ENCODE measurements at regions not wholly inside any gene's neighbourhood (a gene's known extent, or its start where the extent isn't known, plus 50 kb on each side); places are given as distances from the start of the nearest gene placed in this dataset.

- DNase-seq (ENCODE audit: extremely low read depth, low read depth) = no peak
These were observed 337.0 kb downstream of the PLK2 start for GRCh38 chr5:58122848-58123392.

DNA sequence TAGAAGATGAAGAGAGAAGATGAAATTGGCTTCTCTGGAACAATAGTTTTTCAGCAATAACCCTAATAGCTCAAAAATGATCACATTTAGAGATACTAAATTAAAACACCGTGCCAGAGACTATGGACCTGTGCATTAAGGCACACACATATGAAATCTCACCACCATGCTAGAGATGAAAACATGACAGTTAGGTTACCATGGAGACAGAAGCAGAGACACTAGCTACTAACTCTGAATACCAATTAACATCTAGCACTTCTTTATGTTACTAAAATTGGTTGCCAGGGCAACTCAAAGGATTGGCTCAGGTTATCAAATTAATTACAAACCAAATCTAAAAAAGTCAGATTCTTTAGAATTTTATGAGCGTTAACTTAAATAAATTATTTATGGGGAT lies 337.7 kb downstream of the PLK2 start:
- DNase-seq (ENCODE audit: extremely low read depth, low read depth) = no peak

DNA sequence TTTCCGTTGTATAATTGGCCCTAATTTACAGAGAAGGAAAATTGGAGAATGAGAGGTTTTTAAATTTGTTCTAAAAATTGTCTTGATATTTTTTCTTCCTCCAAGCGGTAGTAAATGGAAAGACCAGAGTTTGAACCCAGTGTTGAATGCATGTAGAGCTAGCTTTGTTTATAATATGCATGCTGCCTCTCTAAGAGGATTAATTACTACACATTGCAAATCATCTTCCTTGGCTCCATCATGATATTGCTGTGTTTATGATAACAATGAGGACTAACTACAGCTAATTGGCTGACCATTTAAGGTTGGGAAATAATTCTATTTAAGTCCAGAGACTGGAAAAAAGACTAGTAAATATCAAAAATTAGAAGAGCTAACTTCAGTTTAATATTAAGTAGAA lies 338.5 kb downstream of the PLK2 start:
- no peak for DNase-seq (ENCODE audit: extremely low read depth, low read depth)

DNA sequence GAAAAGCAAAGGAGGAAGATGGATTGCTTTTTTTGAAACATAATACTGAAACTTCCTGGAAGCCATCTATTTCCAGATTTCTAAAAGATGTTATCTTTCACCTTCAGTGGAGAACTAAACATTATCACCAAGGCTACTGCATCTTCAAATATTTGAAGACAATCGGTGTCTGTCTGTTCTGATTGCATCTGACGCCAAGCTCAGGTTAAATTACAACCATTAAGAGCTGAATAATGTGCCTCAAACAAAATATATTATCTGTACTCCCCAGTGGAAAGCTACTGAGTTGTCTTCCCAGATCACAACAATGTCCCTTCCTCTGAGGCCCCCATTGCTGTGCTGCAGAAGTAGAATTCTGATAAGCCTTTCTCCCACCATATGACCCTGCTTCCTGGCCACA lies 342.3 kb downstream of the PLK2 start:
- no peak for DNase-seq (ENCODE audit: extremely low read depth, low read depth)

DNA sequence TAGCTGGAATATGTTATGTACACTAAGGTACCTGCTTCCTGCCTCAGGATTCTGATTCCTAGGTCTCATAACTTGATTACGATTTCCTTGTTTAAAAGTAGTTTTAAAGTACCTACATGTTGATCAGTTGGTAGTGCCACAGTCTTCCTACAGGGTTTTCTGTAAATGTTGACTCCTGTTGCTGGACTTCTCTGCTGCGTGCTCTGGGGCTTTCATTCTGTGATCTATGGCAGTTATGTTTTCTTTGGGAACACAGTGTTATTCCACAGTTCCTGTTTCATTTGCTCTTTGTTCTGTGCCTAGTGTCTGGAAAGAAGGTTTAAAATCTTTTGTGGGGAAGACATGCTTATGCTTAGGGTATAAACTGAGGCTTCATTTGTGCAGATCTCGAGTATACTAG lies 343.5 kb downstream of the PLK2 start:
- no peak for DNase-seq (ENCODE audit: extremely low read depth, low read depth)

DNA sequence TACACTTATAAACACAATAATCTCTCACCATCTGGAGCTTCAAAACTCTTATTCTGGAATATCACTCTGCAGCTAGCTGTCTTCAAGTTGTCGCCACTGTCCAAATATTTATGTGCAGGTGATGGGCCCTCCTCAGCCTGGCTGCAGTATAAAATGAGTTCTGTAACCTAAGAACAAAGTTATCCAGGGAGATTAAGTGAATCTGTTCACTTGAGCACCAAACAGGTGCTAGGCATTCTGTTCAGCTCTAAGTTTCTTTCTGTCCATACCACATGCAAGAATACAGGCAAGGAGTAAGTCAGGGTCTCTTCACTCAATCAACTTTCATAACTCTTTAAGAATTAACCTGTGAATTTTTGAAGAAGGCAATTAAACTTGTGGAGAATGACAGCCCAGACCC lies 344.1 kb downstream of the PLK2 start:
- no peak for DNase-seq (ENCODE audit: extremely low read depth, low read depth)

- no peak for DNase-seq (ENCODE audit: extremely low read depth, low read depth)
These were observed 345.6 kb downstream of the PLK2 start for GRCh38 chr5:58114324-58114723.

- DNase-seq (ENCODE audit: extremely low read depth, low read depth) = no peak
These were observed 346.7 kb downstream of the PLK2 start for GRCh38 chr5:58113172-58113571.

GRCh38 chr5:58108511-58108910 lies 351.4 kb downstream of the PLK2 start:
- no peak for DNase-seq (ENCODE audit: extremely low read depth, low read depth)

GRCh38 chr5:58107704-58108103 lies 352.2 kb downstream of the PLK2 start:
- DNase-seq (ENCODE audit: extremely low read depth, low read depth) = no peak

DNA sequence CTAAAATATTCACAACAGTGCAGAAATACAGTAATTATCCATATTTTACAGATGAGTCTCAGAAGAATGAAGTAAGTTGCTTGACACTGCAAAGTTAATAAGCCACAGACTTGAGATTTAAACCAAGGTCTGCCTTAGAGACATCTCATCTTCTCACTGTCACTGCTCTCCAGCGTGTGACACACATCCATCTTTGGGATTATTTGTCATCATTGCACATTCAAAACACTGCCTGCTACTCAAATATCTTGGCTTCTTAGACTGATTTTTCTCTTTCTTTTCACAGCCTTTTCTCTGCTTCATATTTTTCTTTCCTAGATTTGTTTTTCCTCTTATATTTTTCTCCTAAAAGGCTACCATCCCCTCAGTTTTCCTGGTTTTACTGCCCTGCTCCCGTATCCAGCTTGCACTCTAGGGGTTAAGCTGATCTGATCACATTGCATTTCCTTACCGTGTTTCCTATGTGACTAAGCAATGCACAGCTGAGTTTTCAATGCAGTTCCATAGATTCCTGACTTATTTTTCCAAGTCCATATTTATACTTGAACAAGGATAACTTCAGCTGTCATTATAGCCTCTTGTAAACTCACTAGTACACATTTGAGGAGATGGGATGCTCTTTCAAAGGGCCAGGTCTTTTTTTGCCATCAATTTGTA lies 353.0 kb downstream of the PLK2 start:
- DNase-seq (ENCODE audit: extremely low read depth, low read depth) = no peak

DNA sequence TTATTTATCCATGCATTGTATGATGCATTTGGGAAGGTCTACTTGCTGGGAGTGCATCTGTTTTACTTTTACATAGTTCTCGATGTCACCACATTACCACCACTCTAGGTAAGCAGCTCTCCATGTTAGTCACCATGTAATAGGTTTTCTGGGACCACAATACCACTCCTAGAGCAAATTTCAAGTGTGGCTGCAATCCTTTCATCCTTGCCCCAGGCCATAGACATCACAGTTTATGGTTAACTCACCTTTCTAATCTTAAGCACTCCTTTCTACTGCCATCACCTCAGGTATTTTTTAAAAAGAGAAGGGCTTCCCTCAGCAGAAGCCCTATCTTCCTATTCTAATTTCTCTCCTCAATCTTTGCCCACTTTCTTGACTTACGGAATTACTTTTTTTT lies 354.1 kb downstream of the PLK2 start:
- no peak for DNase-seq (ENCODE audit: extremely low read depth, low read depth)

- DNase-seq (ENCODE audit: extremely low read depth, low read depth) = no peak
These were observed 360.6 kb downstream of the PLK2 start for GRCh38 chr5:58099257-58099656.

DNA sequence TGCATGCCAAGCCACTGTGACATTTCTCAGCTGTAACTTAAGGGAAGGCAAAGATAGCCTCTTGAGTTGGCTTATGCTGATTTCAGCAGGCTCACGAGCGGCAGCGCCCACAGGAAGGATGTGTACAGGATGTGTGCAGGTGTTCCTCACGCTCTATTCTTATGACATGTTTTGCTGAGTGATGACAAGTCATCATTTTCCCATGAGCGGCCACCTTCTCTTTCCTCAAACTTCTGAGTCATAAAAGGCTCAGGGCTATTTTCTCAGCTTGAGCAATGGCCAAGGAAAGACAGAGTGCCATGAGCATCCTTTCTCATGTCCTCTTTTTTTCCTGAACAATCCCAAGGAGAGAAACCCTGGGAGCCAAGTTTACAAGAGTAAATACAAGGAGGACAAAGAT lies 365.9 kb downstream of the PLK2 start:
- DNase-seq (ENCODE audit: extremely low read depth, low read depth) = peak; percentile 67

- DNase-seq (ENCODE audit: extremely low read depth, low read depth) = no peak
These were observed 369.2 kb downstream of the PLK2 start for GRCh38 chr5:58090704-58091103.

- DNase-seq (ENCODE audit: extremely low read depth, low read depth) = no peak
These were observed 370.9 kb downstream of the PLK2 start for GRCh38 chr5:58088941-58089340.

GRCh38 chr5:58087905-58088304 lies 372.0 kb downstream of the PLK2 start:
- no peak for DNase-seq (ENCODE audit: extremely low read depth, low read depth)

DNA sequence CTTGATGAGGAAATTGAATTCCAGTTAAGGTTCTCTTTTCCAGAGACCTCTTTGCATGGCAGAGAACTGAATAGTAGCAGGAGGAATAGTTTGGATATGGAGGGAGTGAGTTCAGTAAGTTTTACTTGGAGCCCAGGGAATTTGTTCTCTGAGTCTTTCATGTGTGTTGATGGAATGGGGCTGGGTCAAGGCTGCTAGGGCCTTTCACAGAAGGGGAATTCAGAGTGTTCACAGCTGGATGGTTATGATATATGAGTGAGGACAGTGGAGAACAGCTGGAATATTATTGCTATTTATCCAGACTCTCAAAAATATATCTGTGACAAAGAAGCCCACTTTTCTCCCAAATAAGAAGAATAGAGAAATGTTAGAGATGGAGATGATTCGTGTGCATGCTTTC lies 372.8 kb downstream of the PLK2 start:
- DNase-seq (ENCODE audit: extremely low read depth, low read depth) = no peak

- DNase-seq (ENCODE audit: extremely low read depth, low read depth) = no peak
These were observed 374.1 kb downstream of the PLK2 start for GRCh38 chr5:58085800-58086199.

- no peak for DNase-seq (ENCODE audit: extremely low read depth, low read depth)
These were observed 378.5 kb downstream of the PLK2 start for GRCh38 chr5:58081435-58081834.

DNA sequence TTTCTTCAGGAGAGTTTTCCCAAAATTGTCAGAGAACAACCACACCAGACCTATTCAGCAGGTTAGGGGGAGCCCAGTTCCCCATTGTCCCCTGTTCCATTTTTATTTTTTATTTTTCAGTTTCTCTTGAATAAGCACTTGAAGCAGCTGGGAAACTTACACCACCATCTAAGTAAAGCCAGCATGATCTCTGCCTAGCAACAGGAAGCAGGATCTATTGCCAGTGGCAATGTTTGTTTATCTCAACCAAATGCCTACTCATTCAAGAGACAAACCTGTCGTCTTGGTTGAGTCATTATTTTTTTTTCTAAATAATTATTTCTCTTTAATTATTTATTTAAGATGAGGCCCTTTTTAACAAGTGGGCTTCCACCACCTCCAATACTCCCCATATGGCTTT lies 379.3 kb downstream of the PLK2 start:
- DNase-seq (ENCODE audit: extremely low read depth, low read depth) = peak; percentile 36

- no peak for DNase-seq (ENCODE audit: extremely low read depth, low read depth)
These were observed 381.9 kb downstream of the PLK2 start for GRCh38 chr5:58077966-58078365.

DNA sequence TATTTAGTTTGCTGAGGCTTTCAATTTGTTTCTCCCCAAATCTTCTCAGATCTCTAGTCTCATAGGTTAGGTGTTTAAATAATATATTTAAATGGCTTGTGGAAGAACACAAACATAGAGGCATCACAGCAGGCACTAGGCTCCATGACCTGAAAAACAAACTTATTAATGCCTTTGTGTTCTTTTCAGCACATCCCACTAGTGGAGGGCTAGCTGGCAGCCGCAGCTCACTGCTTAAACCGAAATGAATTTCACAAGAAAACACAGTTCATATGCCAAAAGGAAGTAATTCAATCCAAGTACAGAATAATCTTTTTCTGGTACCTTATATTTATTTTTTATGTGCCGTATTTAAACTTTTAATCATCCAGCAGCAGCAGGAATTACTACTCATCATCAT lies 382.5 kb downstream of the PLK2 start:
- no peak for DNase-seq (ENCODE audit: extremely low read depth, low read depth)
